Sigmoid colon (tissue), 6 donors: ENCODE measurements at regions not wholly inside any gene's neighbourhood (a gene's known extent, or its start where the extent isn't known, plus 50 kb on each side); places are given as distances from the start of the nearest gene placed in this dataset.

ENCODE experiments used
- DNase-seq: peaks from one replicate; pipeline ENCODE4 v3.0.0-alpha.2; 2019
- H3K27ac ChIP-seq, 4 donors: fragments of 200-600 bp; sonication (generic); one replicate each; pipeline ENCODE4 v1.5.1; 2016 to 2019; ENCODE audit warnings: mild to moderate bottlenecking in 1 of 4
- H3K27me3 ChIP-seq, 3 donors: fragments of 200-600 bp; sonication (generic); one replicate each; pipeline ENCODE4 v1.5.1; 2019; ENCODE audit warnings: mild to moderate bottlenecking in 1 of 3
- H3K36me3 ChIP-seq, 4 donors: fragments of 200-600 bp; sonication (generic); one replicate each; pipeline ENCODE4 v1.5.1; 2016 to 2019
- H3K4me1 ChIP-seq, 4 donors: fragments of 200-600 bp; sonication (generic); one replicate each; pipeline ENCODE4 v1.5.1; 2017 to 2019
- H3K4me3 ChIP-seq, 4 donors: fragments of 200-600 bp; sonication (generic); one replicate each; pipeline ENCODE4 v1.5.1; 2017 to 2019; ENCODE audit warnings: mild to moderate bottlenecking in 2 of 4, moderate library complexity in 1 of 4
- H3K9me3 ChIP-seq, 4 donors: fragments of 200-600 bp in 3 of 4; sonication (generic) in 3 of 4; one replicate each; pipeline versions ENCODE4 v1.5.1 to v1.6.1; 2013 to 2019
- EP300 ChIP-seq, 4 donors: sonication (generic); formaldehyde crosslinking; IDR thresholded peaks; one replicate each; pipeline ENCODE4 v1.6.1; 2017; ENCODE audit warnings: antibody characterized with exemption in 4 of 4
- POLR2A ChIP-seq, 2 donors: fragments of 450-650 bp; IDR thresholded peaks; one replicate each; pipeline ENCODE4 v1.6.1; 2016; ENCODE audit warnings: antibody characterized with exemption in 2 of 2, mild to moderate bottlenecking in 2 of 2, moderate library complexity in 2 of 2
- POLR2AphosphoS5 ChIP-seq, 4 donors: sonication (generic); formaldehyde crosslinking; IDR thresholded peaks; one replicate each; pipeline ENCODE4 v1.6.1; 2017; ENCODE audit warnings: antibody characterized with exemption in 4 of 4
- WGBS, 2 donors: extraction: QIAGEN DNeasy Blood & Tissue Kit; methylation state at CpG; one replicate each; pipeline ENCODE4 v1.1.7; 2013; 5-methylcytosine and 5-hydroxymethylcytosine counted together
- intact Hi-C: fragments of 100-400 bp; cut with DNase I; formaldehyde crosslinking; loops from one replicate; pipeline ENCODE4 v1.15.1; 2023
- TF ChIP-seq, protein P1 (sequence below), 4 experiments: fragments of 450-650 bp in 3 of 4; fragments of 200-600 bp in 1 of 4; IDR thresholded peaks; one replicate each; pipeline ENCODE4 v1.5.1; 2016 to 2019; ENCODE audit warnings: antibody characterized with exemption in 4 of 4, mild to moderate bottlenecking in 3 of 4, moderate library complexity in 2 of 4
- donor health status: healthy with polysubstance abuse.
- donor health status: healthy.

DNA sequence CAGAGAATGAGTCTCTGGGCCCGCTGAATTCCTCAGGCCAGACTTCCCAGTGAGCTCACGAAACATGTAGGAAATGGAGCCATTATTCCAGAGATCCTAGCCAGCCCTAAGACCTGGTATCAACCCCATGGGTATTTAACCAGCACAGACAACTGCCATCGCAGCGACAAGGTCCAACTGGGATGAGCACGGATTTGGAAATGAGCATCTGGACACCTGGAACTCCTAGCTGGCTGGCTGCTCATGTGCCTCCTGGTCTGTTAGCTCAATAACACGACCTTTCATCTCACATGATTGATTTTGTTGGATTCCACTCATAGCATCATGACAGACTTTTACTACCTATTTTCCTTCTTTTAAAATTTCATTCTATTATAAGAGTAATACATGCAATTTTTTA is 51.0 kb downstream of the POU3F3 start:
- H3K36me3 ChIP-seq, result no peaks in the 10 kb centered on the region
- H3K27me3 ChIP-seq, result no peaks in the 10 kb centered on the region
- no peak for DNase-seq
- intact Hi-C loops, result no loop called here
- H3K9me3 ChIP-seq, result no peaks in the 10 kb centered on the region
- no peak overlapping the region for H3K27ac ChIP-seq
- H3K4me1 ChIP-seq, result no peaks in the 10 kb centered on the region
- WGBS, 2 donors, result 83 to 87% methylated on average over 6 of the region's 6 CpGs
- no peak overlapping the region for H3K4me3 ChIP-seq
- TF ChIP-seq, protein P1, sequence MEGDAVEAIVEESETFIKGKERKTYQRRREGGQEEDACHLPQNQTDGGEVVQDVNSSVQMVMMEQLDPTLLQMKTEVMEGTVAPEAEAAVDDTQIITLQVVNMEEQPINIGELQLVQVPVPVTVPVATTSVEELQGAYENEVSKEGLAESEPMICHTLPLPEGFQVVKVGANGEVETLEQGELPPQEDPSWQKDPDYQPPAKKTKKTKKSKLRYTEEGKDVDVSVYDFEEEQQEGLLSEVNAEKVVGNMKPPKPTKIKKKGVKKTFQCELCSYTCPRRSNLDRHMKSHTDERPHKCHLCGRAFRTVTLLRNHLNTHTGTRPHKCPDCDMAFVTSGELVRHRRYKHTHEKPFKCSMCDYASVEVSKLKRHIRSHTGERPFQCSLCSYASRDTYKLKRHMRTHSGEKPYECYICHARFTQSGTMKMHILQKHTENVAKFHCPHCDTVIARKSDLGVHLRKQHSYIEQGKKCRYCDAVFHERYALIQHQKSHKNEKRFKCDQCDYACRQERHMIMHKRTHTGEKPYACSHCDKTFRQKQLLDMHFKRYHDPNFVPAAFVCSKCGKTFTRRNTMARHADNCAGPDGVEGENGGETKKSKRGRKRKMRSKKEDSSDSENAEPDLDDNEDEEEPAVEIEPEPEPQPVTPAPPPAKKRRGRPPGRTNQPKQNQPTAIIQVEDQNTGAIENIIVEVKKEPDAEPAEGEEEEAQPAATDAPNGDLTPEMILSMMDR (IDR thresholded peaks at IDR 0.05), result no peak
- TF ChIP-seq EP300 (IDR thresholded peaks at IDR 0.05), result no peak
- no peak for TF ChIP-seq POLR2A (IDR thresholded peaks at IDR 0.05)
- no peak for TF ChIP-seq POLR2AphosphoS5 (IDR thresholded peaks at IDR 0.05)

DNA sequence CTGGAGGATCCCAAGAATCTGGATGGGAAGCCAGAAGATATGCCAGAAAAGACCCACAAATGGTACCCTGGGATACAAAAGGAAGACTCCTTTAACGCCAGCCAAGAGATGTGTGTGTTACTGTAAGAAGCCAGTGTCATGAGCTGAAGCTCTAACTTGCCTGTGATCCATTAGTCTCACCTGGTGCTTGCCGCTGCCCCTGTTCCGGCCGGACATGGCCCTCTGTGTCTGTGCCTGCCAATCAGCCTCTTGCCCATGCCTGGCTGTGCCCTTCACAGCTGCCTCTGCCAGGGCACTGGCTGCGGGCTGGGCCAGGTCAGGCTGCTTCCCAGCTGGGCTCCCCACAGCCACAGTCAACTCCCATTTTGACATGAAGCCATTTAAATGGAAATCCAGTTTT is 55.4 kb downstream of the POU3F3 start:
- no peak overlapping the region for H3K4me3 ChIP-seq
- TF ChIP-seq POLR2AphosphoS5 (IDR thresholded peaks at IDR 0.05), result no peak
- TF ChIP-seq, protein P1 (IDR thresholded peaks at IDR 0.05), result no peak
- TF ChIP-seq EP300 (IDR thresholded peaks at IDR 0.05), result no peak
- no peak for TF ChIP-seq POLR2A (IDR thresholded peaks at IDR 0.05)
- no peaks in the 10 kb centered on the region for H3K4me1 ChIP-seq
- H3K36me3 ChIP-seq, result no peaks in the 10 kb centered on the region
- 91 to 92% methylated on average over 5 of the region's 5 CpGs for WGBS, 2 donors
- intact Hi-C loops, result no loop called here
- no peaks in the 10 kb centered on the region for H3K27me3 ChIP-seq
- no peak overlapping the region for H3K27ac ChIP-seq
- no peaks in the 10 kb centered on the region for H3K9me3 ChIP-seq
- no peak for DNase-seq

DNA sequence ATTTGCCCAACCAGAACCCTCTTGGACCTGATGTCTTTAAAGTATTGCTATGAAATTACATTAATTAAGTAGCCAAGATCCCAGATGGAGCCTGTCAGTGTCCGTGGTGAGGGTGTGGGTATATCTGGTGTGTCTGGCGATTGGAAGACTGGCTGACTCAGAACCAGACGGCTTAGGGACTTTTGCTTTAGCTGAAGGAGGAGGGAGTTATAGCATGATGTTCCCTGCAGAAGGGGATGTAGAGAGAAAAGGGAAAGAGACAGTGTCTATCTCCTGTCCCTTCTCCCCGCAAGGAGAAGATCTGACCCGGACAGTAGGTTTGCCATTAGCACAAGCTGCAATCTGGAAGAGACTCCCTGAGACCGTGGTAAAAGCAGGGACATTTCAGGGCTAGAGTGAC is 60.6 kb downstream of the POU3F3 start:
- Histone ChIP-seq H3K4me3 (no peak overlapping the region), H3K4me1 (no peaks in the 10 kb centered on the region), H3K36me3 (no peaks in the 10 kb centered on the region), H3K27ac (no peak overlapping the region), H3K27me3 (no peaks in the 10 kb centered on the region), H3K9me3 (no peaks in the 10 kb centered on the region)
- 58 to 75% methylated on average over 6 of the region's 6 CpGs for WGBS, 2 donors
- intact Hi-C loops, result no loop called here
- DNase-seq, result no peak
- TF ChIP-seq EP300 (IDR thresholded peaks at IDR 0.05), result no peak
- TF ChIP-seq POLR2AphosphoS5 (IDR thresholded peaks at IDR 0.05), result no peak
- no peak for TF ChIP-seq POLR2A (IDR thresholded peaks at IDR 0.05)
- TF ChIP-seq, protein P1 (IDR thresholded peaks at IDR 0.05), result no peak

DNA sequence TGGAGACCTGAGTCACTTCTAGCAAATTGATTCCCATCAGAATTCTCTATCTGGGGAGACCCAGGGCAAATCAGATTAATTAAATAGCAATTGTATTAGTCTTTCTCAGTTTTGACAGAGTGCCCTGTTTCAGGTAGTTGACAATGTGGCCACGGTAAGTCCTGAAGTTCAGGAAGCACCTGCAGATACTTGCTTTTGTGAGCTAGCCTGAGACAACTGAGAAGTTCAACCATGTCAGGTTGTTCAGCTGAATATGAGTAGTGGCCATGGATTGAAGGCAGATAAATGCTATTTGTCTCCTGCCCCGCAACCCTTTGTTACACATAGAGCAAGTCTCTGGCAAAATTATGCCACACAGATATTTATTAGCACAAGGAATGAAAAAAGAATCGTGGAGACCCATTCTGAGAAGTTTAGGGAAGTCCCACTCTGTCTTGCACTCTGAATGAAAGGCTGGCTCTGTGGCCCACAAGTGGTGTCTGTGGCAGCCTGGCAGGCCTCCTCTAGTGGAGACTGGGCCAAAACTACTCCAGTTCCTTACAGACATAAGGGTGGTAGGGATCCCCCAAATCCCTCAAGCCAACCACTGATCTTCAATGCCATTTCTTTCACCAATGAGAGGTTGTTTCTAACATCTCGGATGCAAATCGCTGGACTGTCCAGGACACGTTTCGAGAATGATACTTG is 61.3 kb downstream of the POU3F3 start:
- DNase-seq, result no peak
- Histone ChIP-seq H3K27me3 (no peaks in the 10 kb centered on the region), H3K4me3 (no peak overlapping the region), H3K9me3 (no peaks in the 10 kb centered on the region), H3K27ac (no peak overlapping the region), H3K36me3 (no peaks in the 10 kb centered on the region), H3K4me1 (no peaks in the 10 kb centered on the region)
- TF ChIP-seq, protein P1 (IDR thresholded peaks at IDR 0.05), result no peak
- TF ChIP-seq POLR2AphosphoS5 (IDR thresholded peaks at IDR 0.05) (no peak), EP300 (IDR thresholded peaks at IDR 0.05) (no peak), POLR2A (IDR thresholded peaks at IDR 0.05) (no peak)
- intact Hi-C loops, result no loop called here
- 81 to 90% methylated on average over 7 of the region's 7 CpGs for WGBS, 2 donors

DNA sequence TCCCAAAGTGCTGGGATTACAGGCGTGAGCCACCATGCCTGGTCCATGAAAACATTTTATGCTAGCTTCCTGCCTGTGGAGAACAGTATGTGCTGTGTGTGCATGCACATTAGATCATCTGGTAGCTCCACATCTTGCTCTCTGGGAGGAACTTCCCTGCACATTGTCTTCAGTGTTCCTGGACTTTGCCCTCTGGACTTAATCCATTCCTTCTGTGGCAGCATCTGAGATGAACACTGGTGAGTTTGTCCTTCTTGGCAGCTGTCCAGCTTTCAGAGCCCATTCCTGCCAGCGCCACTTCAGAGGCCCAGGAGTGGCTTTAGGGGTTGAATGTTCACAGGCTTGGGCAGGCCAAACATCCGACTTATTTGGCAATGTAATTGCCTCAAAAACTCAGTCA is 65.2 kb downstream of the POU3F3 start:
- Histone ChIP-seq H3K27me3 (no peaks in the 10 kb centered on the region), H3K4me1 (no peaks in the 10 kb centered on the region), H3K36me3 (no peaks in the 10 kb centered on the region), H3K9me3 (no peaks in the 10 kb centered on the region), H3K27ac (no peak overlapping the region), H3K4me3 (no peak overlapping the region)
- DNase-seq, result no peak
- intact Hi-C loops, result no loop called here
- WGBS, 2 donors, result 35 to 74% methylated on average over 3 of the region's 3 CpGs
- TF ChIP-seq POLR2A (IDR thresholded peaks at IDR 0.05) (no peak), POLR2AphosphoS5 (IDR thresholded peaks at IDR 0.05) (no peak), EP300 (IDR thresholded peaks at IDR 0.05) (no peak)
- TF ChIP-seq, protein P1 (IDR thresholded peaks at IDR 0.05), result no peak
